ENCODE measurements at regions not wholly inside any gene's neighbourhood (a gene's known extent, or its start where the extent isn't known, plus 50 kb on each side); places are given as distances from the start of the nearest gene placed in this dataset.

DNA sequence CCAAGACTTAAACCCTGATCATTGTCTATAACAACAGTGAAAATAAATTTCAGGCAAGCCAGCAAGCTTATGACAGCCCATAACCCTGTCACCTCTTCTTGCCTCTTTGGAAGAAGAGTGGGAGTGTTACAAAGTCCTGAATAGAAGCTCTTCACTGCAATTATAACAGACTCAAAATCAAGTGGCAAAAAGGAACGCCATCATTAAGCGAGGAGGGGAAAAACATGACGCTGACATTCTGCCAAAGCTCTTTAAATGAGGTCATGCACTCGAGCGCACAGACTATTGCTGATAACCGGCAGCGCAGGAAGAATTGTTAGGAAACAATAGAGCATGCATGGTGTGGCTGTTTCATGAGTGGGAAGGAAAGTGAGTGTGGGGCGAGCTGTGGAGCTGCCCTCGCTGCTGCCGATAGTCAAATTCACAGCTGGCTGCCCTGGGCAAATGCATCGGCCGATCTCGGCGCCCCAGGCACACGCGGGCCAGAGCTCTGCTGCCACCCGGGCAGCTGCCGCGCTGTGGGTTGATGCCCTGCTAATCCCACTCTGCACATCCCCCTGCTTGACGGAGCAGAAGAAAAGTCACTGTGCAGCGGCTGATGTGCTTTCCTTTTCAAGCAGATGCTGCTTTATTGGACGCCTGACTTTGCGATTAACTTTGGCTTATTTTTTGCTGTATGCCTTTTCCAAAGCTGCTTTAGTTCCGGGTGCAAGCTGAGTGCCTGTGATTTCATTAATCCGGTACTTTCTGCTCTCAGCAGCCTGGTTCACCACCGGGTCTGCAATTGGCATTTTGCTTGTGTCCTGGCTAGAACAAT lies 102.4 kb upstream of the ST6GALNAC5 start:
- DNase-seq = peak; percentile 78

DNA sequence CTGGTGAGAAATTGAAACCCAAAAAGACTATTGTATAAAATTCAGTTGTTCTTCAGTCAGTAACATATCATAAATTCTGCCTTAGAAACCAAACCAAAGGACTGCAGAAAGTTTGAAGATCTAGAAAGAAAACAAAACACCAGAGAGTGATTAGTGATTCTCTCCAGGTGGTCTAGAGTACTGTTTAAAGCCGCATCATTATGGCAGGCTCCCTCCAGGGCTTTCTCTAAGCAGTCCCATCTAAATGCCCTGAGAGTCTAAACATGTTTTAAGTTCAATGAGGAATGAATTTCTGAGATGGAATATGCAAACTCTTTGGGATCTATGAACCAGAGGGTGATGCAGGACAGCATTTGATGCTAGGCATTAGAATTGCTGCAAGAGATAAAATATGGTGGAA lies 100.9 kb upstream of the ST6GALNAC5 start:
- DNase-seq = no peak

DNA sequence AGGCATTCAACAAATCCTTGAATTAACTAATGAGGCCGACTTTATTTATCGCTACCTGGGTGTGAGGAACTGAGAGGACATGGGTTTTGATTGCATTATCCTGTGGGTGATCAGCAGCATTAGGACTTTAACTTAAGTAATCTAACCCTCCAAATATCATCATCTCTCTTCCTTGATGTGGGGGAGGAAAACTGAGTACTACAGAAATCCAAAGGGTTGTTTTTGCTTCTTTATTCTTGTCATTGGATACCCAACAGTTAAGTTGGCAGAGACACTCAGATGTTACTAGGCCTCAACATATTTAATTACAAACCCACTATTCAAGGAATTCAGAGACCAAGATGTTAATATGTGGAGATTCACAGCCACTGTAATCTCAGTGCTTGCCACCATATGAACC lies 97.4 kb upstream of the ST6GALNAC5 start:
- DNase-seq = no peak

DNA sequence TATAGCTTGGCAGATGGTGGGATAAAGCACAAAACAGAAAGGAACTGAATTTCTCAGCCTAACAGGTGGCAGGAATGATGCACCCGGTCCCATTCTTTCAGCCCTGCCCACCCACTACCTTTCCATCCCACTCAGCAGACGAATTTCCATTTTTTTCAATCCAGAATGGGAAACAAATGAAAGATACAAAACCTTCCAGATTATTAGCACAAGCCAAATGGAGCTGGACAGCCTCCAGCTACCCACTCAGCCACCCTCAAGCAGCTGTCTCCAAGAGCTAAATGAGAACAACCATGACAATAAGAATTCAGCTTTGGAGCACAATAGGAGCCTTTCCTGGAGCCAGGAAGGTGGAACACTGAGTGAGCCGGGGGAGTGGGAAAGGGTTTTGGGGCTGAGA lies 96.3 kb upstream of the ST6GALNAC5 start:
- peak; percentile 74 for DNase-seq

DNA sequence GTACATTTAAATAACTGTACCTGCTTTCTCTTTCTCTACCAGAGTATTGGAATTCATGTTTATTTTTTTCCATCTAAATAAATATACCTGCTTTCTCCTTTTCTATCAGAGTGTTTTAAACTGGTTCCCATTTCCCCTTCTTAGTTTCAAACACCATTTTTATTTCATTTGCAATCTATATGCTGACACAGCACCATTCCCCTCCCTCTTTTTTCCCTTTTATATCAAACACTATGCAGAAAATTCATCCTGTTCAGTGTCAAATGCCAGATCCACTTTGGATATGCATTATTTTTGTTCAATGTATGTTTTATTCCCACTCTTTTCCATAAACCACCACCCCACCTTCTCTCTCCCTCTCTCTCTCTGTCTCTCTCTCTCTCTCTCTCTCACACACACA lies 85.8 kb upstream of the ST6GALNAC5 start:
- DNase-seq = no peak

DNA sequence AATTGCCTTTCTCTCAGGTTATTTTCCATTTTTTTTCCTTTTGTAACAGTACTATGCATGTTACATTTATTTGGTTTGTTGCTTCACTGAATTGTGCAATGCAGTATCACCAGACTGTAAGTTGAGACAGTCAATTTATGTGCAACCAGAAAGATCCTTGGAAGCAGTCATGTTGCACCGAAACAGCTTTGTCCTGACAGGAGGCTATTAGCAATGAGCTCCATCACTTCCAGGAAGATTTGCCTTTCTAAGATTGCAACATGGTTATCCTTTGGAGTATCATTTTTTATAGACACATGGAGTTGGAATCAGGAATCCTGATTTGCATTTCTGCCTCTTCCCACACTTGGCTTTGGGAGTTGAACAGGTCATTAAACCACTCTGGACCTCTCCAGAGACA lies 84.5 kb upstream of the ST6GALNAC5 start:
- DNase-seq = no peak

DNA sequence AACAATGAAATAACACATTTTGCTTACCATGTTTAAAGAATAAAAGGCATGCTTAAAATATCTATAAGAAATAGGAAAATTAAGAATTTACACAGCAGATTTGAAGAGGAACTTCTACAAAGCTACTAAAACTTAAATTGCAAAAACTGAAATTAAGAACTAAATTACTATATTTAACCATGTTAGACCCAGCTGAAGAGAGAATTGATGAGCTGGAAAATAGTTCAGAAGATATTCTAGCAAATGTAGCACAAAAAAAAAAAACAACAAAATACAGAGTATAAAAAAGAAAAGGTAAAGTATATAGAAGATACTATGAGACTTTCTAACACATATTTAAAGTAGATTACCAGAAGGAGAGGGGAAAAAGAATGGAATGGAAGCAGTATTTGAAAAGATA lies 82.8 kb upstream of the ST6GALNAC5 start:
- DNase-seq = no peak

DNA sequence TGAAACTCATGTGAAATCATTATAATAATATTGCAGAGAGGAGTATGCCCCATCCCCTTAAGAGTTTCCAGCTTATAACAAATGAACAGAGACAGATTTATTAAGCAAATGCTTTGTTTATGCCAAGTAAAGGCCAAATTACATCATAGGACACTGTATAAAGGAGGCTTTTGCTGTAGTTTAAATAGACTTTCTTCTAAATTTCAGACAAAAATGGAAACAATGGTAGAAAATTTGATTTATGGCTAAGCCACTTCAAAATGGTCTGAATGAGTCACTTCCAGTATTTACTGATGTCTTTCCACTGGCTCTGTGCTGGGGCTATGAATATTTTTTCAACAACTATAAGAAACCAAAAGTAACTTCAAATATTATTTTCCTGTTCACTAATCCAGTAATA lies 81.1 kb upstream of the ST6GALNAC5 start:
- DNase-seq = no peak

DNA sequence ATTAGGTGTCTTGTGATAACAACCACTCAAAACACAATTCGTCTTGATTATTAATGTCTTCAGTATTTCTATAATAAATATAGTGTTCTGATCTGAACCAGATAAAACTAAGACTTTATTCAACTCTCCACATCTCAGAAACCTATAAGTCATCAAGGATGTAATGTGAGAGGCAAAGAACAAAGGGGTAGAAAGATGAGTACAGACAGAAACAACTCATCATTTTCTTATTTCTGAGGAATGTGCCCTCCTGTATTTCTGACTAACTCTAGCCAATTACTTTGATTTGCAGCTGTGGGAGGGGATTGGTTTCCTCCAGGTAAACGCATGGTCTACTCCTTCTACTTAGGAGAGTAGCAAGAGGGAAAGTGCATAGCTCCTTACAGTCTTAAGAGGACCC lies 73.7 kb upstream of the ST6GALNAC5 start:
- DNase-seq = no peak

DNA sequence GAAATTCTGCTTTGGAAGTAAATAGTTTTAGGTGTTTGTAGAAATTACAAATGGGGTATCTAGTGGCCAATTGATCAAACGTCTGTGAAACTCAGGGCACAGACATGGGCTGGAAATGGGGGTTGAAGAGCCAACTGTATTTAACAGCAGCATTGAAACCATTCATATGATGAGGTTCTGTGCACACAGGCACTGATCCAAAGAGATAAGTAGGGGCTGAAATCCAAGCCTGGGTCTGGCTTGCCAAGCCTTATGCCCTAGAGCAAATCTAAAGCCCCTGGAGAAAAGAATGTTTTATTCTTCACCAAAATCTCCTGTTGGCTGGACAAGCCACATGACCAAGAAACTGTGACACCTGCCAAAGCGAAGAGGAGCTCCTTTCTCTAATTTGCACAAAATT lies 67.6 kb upstream of the ST6GALNAC5 start:
- DNase-seq = no peak

DNA sequence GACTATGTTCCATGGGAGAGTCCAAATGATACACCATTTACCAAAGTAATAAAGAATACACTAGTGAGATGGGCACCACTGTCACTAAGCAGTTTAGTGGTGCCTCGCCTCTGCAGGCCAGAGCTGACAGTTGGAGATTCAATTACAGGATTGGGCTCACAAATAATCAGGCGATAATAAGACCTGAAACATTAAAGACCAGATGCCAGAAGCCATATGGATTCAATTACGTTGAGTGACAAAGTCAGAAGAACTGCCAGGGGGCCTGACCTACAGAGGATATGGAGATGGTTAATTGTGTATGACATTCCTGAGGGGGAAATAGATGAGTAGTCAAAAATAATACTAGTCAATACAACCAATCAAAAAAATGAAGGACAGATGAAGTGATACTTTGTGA lies 65.2 kb upstream of the ST6GALNAC5 start:
- DNase-seq = peak; percentile 62

DNA sequence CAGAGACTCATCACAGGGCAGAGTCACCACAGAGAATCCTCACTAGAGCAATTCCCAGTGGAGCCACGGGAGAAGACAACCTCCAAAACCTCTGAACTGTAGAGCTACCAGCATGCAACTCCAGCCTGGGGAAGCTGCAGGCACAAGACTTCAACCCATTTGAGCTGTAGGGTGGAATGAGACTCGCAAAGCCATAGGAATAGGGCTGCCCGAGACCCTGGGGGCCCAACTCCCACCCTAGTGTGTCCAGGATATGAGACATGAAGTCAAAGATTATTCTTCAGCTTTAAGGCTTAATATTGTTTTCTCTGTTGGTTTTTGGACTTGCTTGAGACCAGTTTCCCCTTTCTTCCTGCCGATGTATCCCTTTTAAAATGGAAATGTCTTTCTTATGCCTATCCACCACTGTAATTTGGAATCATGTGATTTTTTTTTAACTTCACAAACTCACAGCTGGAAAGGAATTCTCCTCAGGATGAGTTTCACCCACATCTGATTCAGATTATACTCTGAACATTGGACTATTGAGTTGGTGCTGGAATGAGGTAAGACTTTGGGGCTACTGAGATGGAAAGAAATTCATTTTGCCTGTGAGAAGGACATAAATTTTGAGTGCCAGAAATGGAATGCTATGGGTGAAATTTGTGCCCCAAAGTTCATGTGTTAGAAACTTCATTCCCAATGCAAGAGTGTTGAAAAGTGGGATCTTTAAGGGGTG lies 59.6 kb upstream of the ST6GALNAC5 start:
- no peak for DNase-seq

All from NCI-H524 treated with DMSO at 0.1 percent for 48 hours (cell line).